ENCODE measurements at regions not wholly inside any gene's neighbourhood (a gene's known extent, or its start where the extent isn't known, plus 50 kb on each side); places are given as distances from the start of the nearest gene placed in this dataset.

- Histone ChIP-seq H3K36me3 (ENCODE audit: insufficient read depth) (no peaks in the 10 kb centered on the region), H3F3A (replicated peaks; ENCODE audit: low read depth) (no peaks in the 10 kb centered on the region), H3K9me2 (ENCODE audit: insufficient read depth) (no peaks in the 10 kb centered on the region; the same call in 1 of the 2 replicates), H3K4me3 (no peak overlapping the region), H3K79me2 (replicated peaks; ENCODE audit: insufficient read depth) (no peaks in the 10 kb centered on the region), H2AFZ (no peak overlapping the region), H3K4me1 (ENCODE audit: insufficient read depth) (no peaks in the 10 kb centered on the region), H4K20me1 (replicated peaks; ENCODE audit: insufficient read depth) (no peaks in the 10 kb centered on the region), H3K4me2 (no peak overlapping the region), H3K27ac (ENCODE audit: low read depth) (no peak overlapping the region), H3K27me3 (ENCODE audit: insufficient read depth) (no peaks in the 10 kb centered on the region)
- no peak overlapping the region for H3K4me3 Mint-ChIP-seq
- H3K4me1 Mint-ChIP-seq: peaks cover 7% of the 10 kb centered on the region
- ATAC-seq (no peak), DNase-seq (ENCODE audit: low spot score) (no peak)
- no peaks in the 10 kb centered on the region for H3K9me3 Mint-ChIP-seq
- H3K36me3 Mint-ChIP-seq (ENCODE audit: low read depth): no peaks in the 10 kb centered on the region; the same call in 2 of the 3 replicates
- TF ChIP-seq ZNF114 (CRISPR knock-in tag; IDR thresholded peaks at IDR 0.05): no peak
- no peak for TF ChIP-seq POLR2AphosphoS5 (IDR thresholded peaks at IDR 0.05; ENCODE audit: low read depth)
- no peaks in the 10 kb centered on the region for H3K27me3 Mint-ChIP-seq (ENCODE audit: insufficient read depth, low read depth, poor library complexity)
- no peak overlapping the region for H3K27ac Mint-ChIP-seq
Measured at GRCh38 chr6:88556663-88557062, 390.5 kb upstream of the CNR1 start.

DNA sequence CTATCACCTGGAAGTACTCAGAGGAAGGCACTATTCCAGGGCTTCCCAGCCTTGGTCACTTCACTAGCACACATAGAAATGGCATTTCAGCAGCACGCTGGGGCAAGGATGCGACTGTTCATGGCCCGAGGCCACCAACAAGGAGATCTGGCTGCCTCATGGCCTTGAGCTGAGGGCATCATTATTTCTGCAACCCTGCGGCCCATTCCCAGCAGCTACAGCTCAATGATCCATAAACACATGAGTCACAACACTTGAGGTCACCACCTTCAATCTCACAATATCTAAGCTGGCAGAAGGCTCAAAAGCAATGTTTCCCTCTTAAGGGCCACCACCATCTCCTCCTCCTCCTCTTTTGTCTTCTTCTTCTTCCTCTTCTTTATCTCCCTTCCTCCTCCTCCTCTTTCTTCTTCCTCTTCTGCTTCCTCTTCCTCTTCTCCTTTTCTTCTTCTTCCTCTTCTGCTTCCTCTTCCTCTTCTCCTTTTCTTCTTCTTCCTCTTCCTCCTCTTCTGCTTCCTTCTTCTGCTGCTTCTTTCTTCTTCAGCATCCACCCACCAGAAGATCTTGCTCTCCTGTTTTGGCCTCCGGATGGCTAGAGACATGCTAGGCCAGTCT lies 382.9 kb upstream of the CNR1 start:
- Histone ChIP-seq H3K4me1 (ENCODE audit: insufficient read depth) (no peaks in the 10 kb centered on the region), H3K4me3 (no peak overlapping the region), H4K20me1 (replicated peaks; ENCODE audit: insufficient read depth) (no peaks in the 10 kb centered on the region), H2AFZ (no peak overlapping the region), H3K79me2 (replicated peaks; ENCODE audit: insufficient read depth) (no peaks in the 10 kb centered on the region), H3K27me3 (ENCODE audit: insufficient read depth) (no peaks in the 10 kb centered on the region), H3K9me2 (ENCODE audit: insufficient read depth) (no peaks in the 10 kb centered on the region; the same call in 1 of the 2 replicates), H3F3A (replicated peaks; ENCODE audit: low read depth) (no peaks in the 10 kb centered on the region), H3K4me2 (no peak overlapping the region), H3K36me3 (ENCODE audit: insufficient read depth) (no peaks in the 10 kb centered on the region), H3K27ac (ENCODE audit: low read depth) (no peak overlapping the region)
- Mint-ChIP-seq H3K4me1 (no peaks in the 10 kb centered on the region), H3K27me3 (ENCODE audit: insufficient read depth, low read depth, poor library complexity) (peaks cover 3% of the 10 kb centered on the region), H3K4me3 (no peak overlapping the region), H3K27ac (no peak overlapping the region), H3K9me3 (no peaks in the 10 kb centered on the region; the same call in 2 of the 3 replicates), H3K36me3 (ENCODE audit: low read depth) (no peaks in the 10 kb centered on the region; the same call in 2 of the 3 replicates)
- ATAC-seq: no peak
- TF ChIP-seq NANOG (IDR thresholded peaks at IDR 0.05; ENCODE audit: borderline replicate concordance): no peak
- no peak for TF ChIP-seq CREB1 (CRISPR knock-in tag; IDR thresholded peaks at IDR 0.05; ENCODE audit: low read depth)
- TF ChIP-seq ZNF462 (CRISPR knock-in tag; IDR thresholded peaks at IDR 0.05): no peak
- TF ChIP-seq, protein P1, sequence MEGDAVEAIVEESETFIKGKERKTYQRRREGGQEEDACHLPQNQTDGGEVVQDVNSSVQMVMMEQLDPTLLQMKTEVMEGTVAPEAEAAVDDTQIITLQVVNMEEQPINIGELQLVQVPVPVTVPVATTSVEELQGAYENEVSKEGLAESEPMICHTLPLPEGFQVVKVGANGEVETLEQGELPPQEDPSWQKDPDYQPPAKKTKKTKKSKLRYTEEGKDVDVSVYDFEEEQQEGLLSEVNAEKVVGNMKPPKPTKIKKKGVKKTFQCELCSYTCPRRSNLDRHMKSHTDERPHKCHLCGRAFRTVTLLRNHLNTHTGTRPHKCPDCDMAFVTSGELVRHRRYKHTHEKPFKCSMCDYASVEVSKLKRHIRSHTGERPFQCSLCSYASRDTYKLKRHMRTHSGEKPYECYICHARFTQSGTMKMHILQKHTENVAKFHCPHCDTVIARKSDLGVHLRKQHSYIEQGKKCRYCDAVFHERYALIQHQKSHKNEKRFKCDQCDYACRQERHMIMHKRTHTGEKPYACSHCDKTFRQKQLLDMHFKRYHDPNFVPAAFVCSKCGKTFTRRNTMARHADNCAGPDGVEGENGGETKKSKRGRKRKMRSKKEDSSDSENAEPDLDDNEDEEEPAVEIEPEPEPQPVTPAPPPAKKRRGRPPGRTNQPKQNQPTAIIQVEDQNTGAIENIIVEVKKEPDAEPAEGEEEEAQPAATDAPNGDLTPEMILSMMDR (conservative IDR thresholded peaks at IDR 0.05; ENCODE audit: low read depth in 2 of 2): no peak
- TF ChIP-seq ZNF331 (CRISPR knock-in tag; IDR thresholded peaks at IDR 0.05; ENCODE audit: low read depth): no peak
- DNase-seq (ENCODE audit: low spot score): no peak
